Thyroid gland (tissue), 4 donors: ENCODE measurements at regions not wholly inside any gene's neighbourhood (a gene's known extent, or its start where the extent isn't known, plus 50 kb on each side); places are given as distances from the start of the nearest gene placed in this dataset.

Experiments used
- DNase-seq, 2 donors: peaks; one replicate each; pipeline ENCODE4 v3.0.0-alpha.2; 2019
- H3K27ac ChIP-seq, 3 donors: fragments of 200-600 bp; sonication (generic); 1 replicate in 2 of 3; 2 replicates in 1 of 3; pipeline ENCODE4 v1.5.1; 2016 to 2019; ENCODE audit warnings: mild to moderate bottlenecking in 1 of 3, moderate library complexity in 1 of 3
- H3K27me3 ChIP-seq: fragments of 200-600 bp; sonication (generic); one replicate; pipeline ENCODE4 v1.5.1; 2019
- H3K36me3 ChIP-seq, 2 donors: fragments of 200-600 bp; sonication (generic); one replicate each; pipeline ENCODE4 v1.5.1; 2016 to 2019
- H3K4me1 ChIP-seq, 2 donors: fragments of 200-600 bp; sonication (generic); one replicate each; pipeline ENCODE4 v1.5.1; 2017 to 2019
- H3K4me3 ChIP-seq, 3 donors: fragments of 200-600 bp; sonication (generic); replicated peaks in 1 of 3; 1 replicate in 2 of 3; 2 replicates in 1 of 3; pipeline ENCODE4 v1.5.1; 2016; ENCODE audit warnings: mild to moderate bottlenecking in 1 of 3
- H3K9me3 ChIP-seq: fragments of 200-600 bp; sonication (generic); one replicate; pipeline ENCODE4 v1.5.1; 2017
- CTCF ChIP-seq, 6 experiments: fragments of 200-600 bp in 3 of 6; fragments of 450-650 bp in 3 of 6; sonication (generic) in 3 of 6; IDR thresholded peaks; one replicate each; pipeline ENCODE4 v1.5.1; 2016 to 2019; ENCODE audit warnings: antibody characterized with exemption in 6 of 6, mild to moderate bottlenecking in 2 of 6, inconsistent platforms in 1 of 6, moderate library complexity in 1 of 6
- POLR2A ChIP-seq, 2 donors: fragments of 450-650 bp; IDR thresholded peaks; one replicate each; pipeline ENCODE4 v1.6.1; 2017; ENCODE audit warnings: antibody characterized with exemption in 2 of 2, mild to moderate bottlenecking in 2 of 2, moderate library complexity in 1 of 2
- WGBS, 2 donors: methylation state at CpG; one replicate each; pipeline ENCODE4 v1.1.5; 2017; 5-methylcytosine and 5-hydroxymethylcytosine counted together
- intact Hi-C: fragments of 100-400 bp; cut with DNase I; formaldehyde crosslinking; loops from one replicate; pipeline ENCODE4 v1.15.1; 2023

- Histone ChIP-seq H3K4me3 (no peak overlapping the region), H3K4me1 (no peaks in the 10 kb centered on the region), H3K27me3 (no peaks in the 10 kb centered on the region), H3K36me3 (no peaks in the 10 kb centered on the region), H3K27ac (no peak overlapping the region), H3K9me3 (no peaks in the 10 kb centered on the region)
- TF ChIP-seq POLR2A (IDR thresholded peaks at IDR 0.05) (no peak), CTCF (IDR thresholded peaks at IDR 0.05) (no peak)
- intact Hi-C loops, result no loop called here
- DNase-seq, result no peak
Measured at GRCh38 chr9:108205276-108205675, 650.5 kb downstream of the ACTL7B start.

- H3K27ac ChIP-seq, result no peak overlapping the region
- intact Hi-C loops, result no loop called here
- no peaks in the 10 kb centered on the region for H3K36me3 ChIP-seq
- no peak for DNase-seq
- no peak for TF ChIP-seq POLR2A (IDR thresholded peaks at IDR 0.05)
- WGBS, 2 donors, result 93 to 100% methylated on average over 1 of the region's 1 CpG
- H3K27me3 ChIP-seq, result no peaks in the 10 kb centered on the region
- no peak overlapping the region for H3K4me3 ChIP-seq
- H3K4me1 ChIP-seq, result no peaks in the 10 kb centered on the region
- no peaks in the 10 kb centered on the region for H3K9me3 ChIP-seq
Measured at GRCh38 chr9:108197899-108198298, 657.9 kb downstream of the ACTL7B start.

GRCh38 chr9:108197008-108197365 lies 658.8 kb downstream of the ACTL7B start:
- Histone ChIP-seq H3K9me3 (no peaks in the 10 kb centered on the region), H3K27me3 (no peaks in the 10 kb centered on the region), H3K36me3 (no peaks in the 10 kb centered on the region), H3K27ac (no peak overlapping the region), H3K4me1 (no peaks in the 10 kb centered on the region), H3K4me3 (no peak overlapping the region)
- TF ChIP-seq CTCF (IDR thresholded peaks at IDR 0.05), result no peak
- TF ChIP-seq POLR2A (IDR thresholded peaks at IDR 0.05), result no peak
- intact Hi-C loops, result no loop called here
- 85 to 86% methylated on average over 3 of the region's 3 CpGs for WGBS, 2 donors
- no peak for DNase-seq

- WGBS, 2 donors, result 84 to 85% methylated on average over 5 of the region's 5 CpGs
- no peak for DNase-seq
- no peaks in the 10 kb centered on the region for H3K4me1 ChIP-seq
- no peaks in the 10 kb centered on the region for H3K9me3 ChIP-seq
- no peak for TF ChIP-seq POLR2A (IDR thresholded peaks at IDR 0.05)
- TF ChIP-seq CTCF (IDR thresholded peaks at IDR 0.05), result no peak
- intact Hi-C loops, result no loop called here
- H3K4me3 ChIP-seq, result no peak overlapping the region
- H3K36me3 ChIP-seq, result no peaks in the 10 kb centered on the region
- H3K27me3 ChIP-seq, result no peaks in the 10 kb centered on the region
- no peak overlapping the region for H3K27ac ChIP-seq
Measured at GRCh38 chr9:108196332-108197007, 659.3 kb downstream of the ACTL7B start.

GRCh38 chr9:108194154-108194553 lies 661.6 kb downstream of the ACTL7B start:
- Histone ChIP-seq H3K36me3 (no peaks in the 10 kb centered on the region), H3K4me3 (no peak overlapping the region), H3K27me3 (no peaks in the 10 kb centered on the region), H3K27ac (no peak overlapping the region), H3K4me1 (no peaks in the 10 kb centered on the region), H3K9me3 (no peaks in the 10 kb centered on the region)
- intact Hi-C loops, result no loop called here
- TF ChIP-seq CTCF (IDR thresholded peaks at IDR 0.05) (no peak), POLR2A (IDR thresholded peaks at IDR 0.05) (no peak)
- DNase-seq, result no peak
